HEK293 (cell line): ENCODE measurements at regions not wholly inside any gene's neighbourhood (a gene's known extent, or its start where the extent isn't known, plus 50 kb on each side); places are given as distances from the start of the nearest gene placed in this dataset.

Source experiments
- CTCF ChIA-PET: fragments of 350-600 bp; formaldehyde crosslinking; extraction: SDS; loops from one replicate; lab custom pipeline; 2021; ENCODE audit warnings: antibody characterized with exemption; lab: Yijun Ruan, JAX
- POLR2A ChIA-PET: fragments of 300-600 bp; formaldehyde crosslinking; extraction: SDS; loops from one replicate; lab custom pipeline; 2020; ENCODE audit warnings: antibody characterized with exemption, inconsistent platforms; lab: Yijun Ruan, JAX
- H3K27ac ChIP-seq: fragments of 200-500 bp; sonication (Bioruptor generic); 2 replicates; pipeline ENCODE4 v1.5.1; 2014; ENCODE audit warnings: low read depth, low read length, control low read depth, inconsistent platforms; ENCODE audit errors: extremely low read depth
- H3K36me3 ChIP-seq, 2 experiments: fragments of 200-500 bp in 1 of 2; sonication (Bioruptor generic) in 1 of 2; 1 replicate in 1 of 2; 2 replicates in 1 of 2; pipeline ENCODE4 v1.5.1; 2014 to 2017; ENCODE audit warnings: inconsistent platforms in 2 of 2, low read length in 2 of 2; ENCODE audit not compliant: control insufficient read depth in 2 of 2, insufficient read depth in 1 of 2
- H3K4me1 ChIP-seq: fragments of 200-500 bp; sonication (Bioruptor generic); 2 replicates; pipeline ENCODE4 v1.5.1; 2014; ENCODE audit warnings: mild to moderate bottlenecking, low read length, inconsistent platforms; ENCODE audit not compliant: control insufficient read depth, insufficient read depth
- H3K4me3 ChIP-seq: 2 replicates; pipeline ENCODE4 v1.5.1; 2011; ENCODE audit warnings: low read depth, mild to moderate bottlenecking, control low read depth, low read length, moderate library complexity
- H3K9me3 ChIP-seq: fragments of 200-500 bp; sonication (Bioruptor generic); 2 replicates; pipeline ENCODE4 v1.5.1; 2014; ENCODE audit warnings: low read depth, low read length, inconsistent platforms; ENCODE audit not compliant: control insufficient read depth, insufficient read depth
- CTCF ChIP-seq: fragments of 450-650 bp; formaldehyde crosslinking; IDR thresholded peaks from 2 replicates; pipeline ENCODE4 v1.5.1; 2016; ENCODE audit warnings: missing biosample characterization, missing genetic modification characterization
- IKZF3 ChIP-seq: fragments of 450-650 bp; IDR thresholded peaks from 2 replicates; pipeline ENCODE4 v1.5.0; 2018; ENCODE audit warnings: missing biosample characterization, mild to moderate bottlenecking, missing genetic modification characterization, moderate library complexity
- RBAK ChIP-seq: fragments of 450-650 bp; formaldehyde crosslinking; IDR thresholded peaks from 2 replicates; pipeline ENCODE4 v1.5.1; 2016; ENCODE audit warnings: missing biosample characterization, missing genetic modification characterization
- SALL2 ChIP-seq: fragments of 450-650 bp; formaldehyde crosslinking; IDR thresholded peaks from 2 replicates; pipeline ENCODE4 v1.5.0; 2017; ENCODE audit warnings: missing biosample characterization, mild to moderate bottlenecking, missing genetic modification characterization, borderline replicate concordance
- SCRT2 ChIP-seq: fragments of 450-650 bp; formaldehyde crosslinking; IDR thresholded peaks from 2 replicates; pipeline ENCODE4 v1.5.1; 2016; ENCODE audit warnings: missing biosample characterization, missing genetic modification characterization
- ZBTB48 ChIP-seq: fragments of 450-650 bp; formaldehyde crosslinking; IDR thresholded peaks from 2 replicates; pipeline ENCODE4 v1.5.1; 2016; ENCODE audit warnings: missing biosample characterization, missing genetic modification characterization
- ZBTB49 ChIP-seq: fragments of 450-650 bp; formaldehyde crosslinking; IDR thresholded peaks from 2 replicates; pipeline ENCODE4 v1.5.1; 2016; ENCODE audit warnings: missing biosample characterization, missing genetic modification characterization, low read depth
- ZBTB6 ChIP-seq: fragments of 450-650 bp; formaldehyde crosslinking; IDR thresholded peaks from 2 replicates; pipeline ENCODE4 v1.5.1; 2017; ENCODE audit warnings: missing biosample characterization, missing genetic modification characterization
- ZNF133 ChIP-seq: fragments of 450-650 bp; formaldehyde crosslinking; IDR thresholded peaks from 2 replicates; pipeline ENCODE4 v1.5.1; 2016; ENCODE audit warnings: missing biosample characterization, missing genetic modification characterization
- ZNF155 ChIP-seq: fragments of 450-650 bp; formaldehyde crosslinking; IDR thresholded peaks from 2 replicates; pipeline ENCODE4 v1.5.1; 2016; ENCODE audit warnings: missing biosample characterization, missing genetic modification characterization
- ZNF221 ChIP-seq: fragments of 450-650 bp; formaldehyde crosslinking; IDR thresholded peaks from 2 replicates; pipeline ENCODE4 v1.5.1; 2017; ENCODE audit warnings: missing biosample characterization, missing genetic modification characterization, borderline replicate concordance
- ZNF223 ChIP-seq: fragments of 450-650 bp; formaldehyde crosslinking; IDR thresholded peaks from 2 replicates; pipeline ENCODE4 v1.5.1; 2016; ENCODE audit warnings: missing biosample characterization, missing genetic modification characterization
- ZNF292 ChIP-seq: fragments of 450-650 bp; formaldehyde crosslinking; IDR thresholded peaks from 2 replicates; pipeline ENCODE4 v1.5.1; 2016; ENCODE audit warnings: low read depth, missing biosample characterization, missing genetic modification characterization, borderline replicate concordance
- ZNF324 ChIP-seq: fragments of 450-650 bp; formaldehyde crosslinking; IDR thresholded peaks from 2 replicates; pipeline ENCODE4 v1.5.1; 2016; ENCODE audit warnings: missing biosample characterization, missing genetic modification characterization
- ZNF394 ChIP-seq: fragments of 450-650 bp; formaldehyde crosslinking; IDR thresholded peaks from 2 replicates; pipeline ENCODE4 v1.5.1; 2016; ENCODE audit warnings: missing biosample characterization, missing genetic modification characterization, mild to moderate bottlenecking, moderate library complexity, borderline replicate concordance
- ZNF404 ChIP-seq: fragments of 450-650 bp; formaldehyde crosslinking; IDR thresholded peaks from 2 replicates; pipeline ENCODE4 v1.5.1; 2017; ENCODE audit warnings: missing biosample characterization, missing genetic modification characterization
- ZNF529 ChIP-seq: fragments of 450-650 bp; formaldehyde crosslinking; IDR thresholded peaks from 2 replicates; pipeline ENCODE4 v1.5.1; 2017; ENCODE audit warnings: missing genetic modification characterization, missing biosample characterization; ENCODE audit not compliant: insufficient replicate concordance
- ZNF623 ChIP-seq: fragments of 450-650 bp; formaldehyde crosslinking; IDR thresholded peaks from 2 replicates; pipeline ENCODE4 v1.5.1; 2016; ENCODE audit warnings: missing biosample characterization, missing genetic modification characterization
- ZNF704 ChIP-seq: fragments of 450-650 bp; formaldehyde crosslinking; IDR thresholded peaks from 2 replicates; pipeline ENCODE4 v1.5.1; 2016; ENCODE audit warnings: missing biosample characterization, missing genetic modification characterization
- ZNF76 ChIP-seq: fragments of 450-650 bp; formaldehyde crosslinking; IDR thresholded peaks from 2 replicates; pipeline ENCODE4; 2016; ENCODE audit warnings: low read depth, missing biosample characterization, missing genetic modification characterization, borderline replicate concordance

- no peak for TF ChIP-seq ZNF404
- TF ChIP-seq ZNF292, result no peak
- TF ChIP-seq ZNF529 (tag by site-specific recombination), result no peak
- TF ChIP-seq ZNF394 (tag by site-specific recombination), result no peak
- no peak for TF ChIP-seq ZNF623 (tag by site-specific recombination)
- TF ChIP-seq, all 188 proteins: peak for 34
These were observed 267.9 kb upstream of the SEMA6A start (continued) for GRCh38 chr5:116842514-116842961.

GRCh38 chr5:116841734-116842133 lies 267.1 kb upstream of the SEMA6A start:
- TF ChIP-seq ZNF221 (no peak), ZBTB48 (tag by site-specific recombination) (no peak), ZBTB6 (no peak), RBAK (no peak), ZBTB49 (tag by site-specific recombination) (no peak), ZNF704 (tag by site-specific recombination) (no peak), ZNF155 (no peak), SCRT2 (tag by site-specific recombination) (no peak)
- Histone ChIP-seq H3K36me3 (no peaks in the 10 kb centered on the region), H3K4me1 (no peaks in the 10 kb centered on the region), H3K4me3 (no peak overlapping the region), H3K9me3 (no peaks in the 10 kb centered on the region), H3K27ac (no peak overlapping the region)
- ChIA-PET CTCF (interaction anchor here (0.6 kb wide), 1 partner anchor 24 kb away, joined by 3 read pairs; no protein-coding TSS in a partner anchor), POLR2A (interaction anchor here (0.7 kb wide), 1 partner anchor 106 kb away, joined by 6 read pairs; no protein-coding TSS in a partner anchor)

GRCh38 chr5:116838011-116838536 lies 263.5 kb upstream of the SEMA6A start:
- TF ChIP-seq ZNF324 (tag by site-specific recombination), result no peak
- no peak for TF ChIP-seq SALL2
- TF ChIP-seq ZNF223 (tag by site-specific recombination), result no peak
- no peak for TF ChIP-seq RBAK
- TF ChIP-seq ZNF133 (tag by site-specific recombination), result no peak
- no peak for TF ChIP-seq ZNF76 (tag by site-specific recombination)
- TF ChIP-seq IKZF3 (tag by site-specific recombination), result no peak
- no peak for TF ChIP-seq ZNF704 (tag by site-specific recombination)
- no peak for TF ChIP-seq CTCF
- ChIA-PET CTCF (no interaction called here), POLR2A (no interaction called here)

More at GRCh38 chr5:116838011-116838536, 263.5 kb upstream of the SEMA6A start:
- Histone ChIP-seq H3K36me3 (no peaks in the 10 kb centered on the region), H3K9me3 (no peaks in the 10 kb centered on the region), H3K27ac (no peak overlapping the region), H3K4me1 (no peaks in the 10 kb centered on the region), H3K4me3 (no peak overlapping the region)
